Liver (tissue), 8 donors: ENCODE measurements at regions not wholly inside any gene's neighbourhood (a gene's known extent, or its start where the extent isn't known, plus 50 kb on each side); places are given as distances from the start of the nearest gene placed in this dataset.

Experiments used
- DNase-seq: peaks from one replicate; pipeline ENCODE4 v3.0.0-alpha.2; 2017; ENCODE audit warnings: low spot score
- H3K27ac ChIP-seq, 2 donors: one replicate each; pipeline ENCODE4 v1.7.0; 2013; ENCODE audit warnings: inconsistent platforms in 2 of 2, low read length in 2 of 2, control low read depth in 1 of 2, low read depth in 1 of 2, mild to moderate bottlenecking in 1 of 2
- H3K27me3 ChIP-seq, 4 donors: one replicate each; pipeline versions ENCODE4 v1.6.1 to v1.7.0; 2013; ENCODE audit warnings: low read length in 3 of 4, inconsistent platforms in 1 of 4, mild to moderate bottlenecking in 1 of 4, moderate library complexity in 1 of 4; ENCODE audit not compliant: control insufficient read depth in 4 of 4, insufficient read depth in 4 of 4
- H3K36me3 ChIP-seq, 4 donors: one replicate each; pipeline versions ENCODE4 v1.6.1 to v1.7.0; 2013; ENCODE audit warnings: low read length in 3 of 4, mild to moderate bottlenecking in 3 of 4, low read depth in 1 of 4, moderate library complexity in 1 of 4; ENCODE audit not compliant: control insufficient read depth in 4 of 4, insufficient read depth in 3 of 4
- H3K4me1 ChIP-seq, 4 donors: one replicate each; pipeline versions ENCODE4 v1.6.1 to v1.7.0; 2013; ENCODE audit warnings: low read length in 3 of 4, mild to moderate bottlenecking in 3 of 4, moderate library complexity in 1 of 4; ENCODE audit not compliant: control insufficient read depth in 4 of 4, insufficient read depth in 4 of 4
- H3K4me3 ChIP-seq, 3 donors: one replicate each; pipeline versions ENCODE4 v1.6.1 to v1.7.0; 2013; ENCODE audit warnings: low read length in 3 of 3, control low read depth in 1 of 3, low read depth in 1 of 3, mild to moderate bottlenecking in 1 of 3
- H3K9ac ChIP-seq, 2 donors: one replicate each; pipeline ENCODE4 v1.7.0; 2013; ENCODE audit warnings: low read length in 2 of 2, mild to moderate bottlenecking in 2 of 2, moderate library complexity in 2 of 2, control low read depth in 1 of 2, low read depth in 1 of 2
- H3K9me3 ChIP-seq, 4 donors: one replicate each; pipeline versions ENCODE4 v1.6.1 to v1.7.0; 2013; ENCODE audit warnings: low read length in 3 of 4; ENCODE audit not compliant: control insufficient read depth in 4 of 4
- CTCF ChIP-seq: fragments of 150-350 bp; IDR thresholded peaks from 2 replicates; pipeline ENCODE4 v1.5.1; 2017; ENCODE audit warnings: improper control_type of control experiment, low read depth, low read length; ENCODE audit not compliant: missing input control
- FOXA2 ChIP-seq: IDR thresholded peaks from 2 replicates; pipeline ENCODE4 v1.6.1; 2016; ENCODE audit warnings: antibody characterized with exemption
- GABPA ChIP-seq, 2 donors: IDR thresholded peaks in 1 of 2; conservative IDR thresholded peaks in 1 of 2; 2 replicates each; pipeline ENCODE4 v1.6.1; 2016; ENCODE audit warnings: antibody characterized with exemption in 2 of 2, mild to moderate bottlenecking in 1 of 2, moderate library complexity in 1 of 2
- HNF4A ChIP-seq, 2 donors: conservative IDR thresholded peaks; 2 replicates each; pipeline ENCODE4 v1.6.1; 2016; ENCODE audit warnings: antibody characterized with exemption in 2 of 2, mild to moderate bottlenecking in 2 of 2
- HNF4G ChIP-seq: IDR thresholded peaks from 2 replicates; pipeline ENCODE4 v1.6.1; 2016; ENCODE audit warnings: antibody characterized with exemption
- MAX ChIP-seq: IDR thresholded peaks from 2 replicates; pipeline ENCODE4 v1.6.1; 2016; ENCODE audit warnings: antibody characterized with exemption
- NR2F2 ChIP-seq: IDR thresholded peaks from 2 replicates; pipeline ENCODE4 v1.6.1; 2016; ENCODE audit warnings: antibody characterized with exemption
- RAD21 ChIP-seq, 2 donors: IDR thresholded peaks; 2 replicates each; pipeline ENCODE4 v1.6.1; 2016; ENCODE audit warnings: antibody characterized with exemption in 2 of 2, mild to moderate bottlenecking in 2 of 2
- RXRA ChIP-seq, 2 donors: IDR thresholded peaks; 2 replicates each; pipeline ENCODE4 v1.6.1; 2017 to 2018; ENCODE audit warnings: antibody characterized with exemption in 2 of 2, mild to moderate bottlenecking in 1 of 2
- SP1 ChIP-seq: IDR thresholded peaks from 2 replicates; pipeline ENCODE4 v1.6.1; 2018; ENCODE audit warnings: antibody characterized with exemption, mild to moderate bottlenecking
- YY1 ChIP-seq: IDR thresholded peaks from 2 replicates; pipeline ENCODE4 v1.6.1; 2016; ENCODE audit warnings: antibody characterized with exemption, mild to moderate bottlenecking
- WGBS: extraction: QIAGEN DNeasy Blood & Tissue Kit; methylation state at CpG from one replicate; pipeline ENCODE4 v1.1.7; 2013; 5-methylcytosine and 5-hydroxymethylcytosine counted together
- TF ChIP-seq, protein P1 (sequence below): IDR thresholded peaks from 2 replicates; pipeline ENCODE4 v1.6.1; 2016; ENCODE audit warnings: antibody characterized with exemption, mild to moderate bottlenecking
- TF ChIP-seq, protein P2 (sequence below): IDR thresholded peaks from 2 replicates; pipeline ENCODE4 v1.6.1; 2016; ENCODE audit warnings: antibody characterized with exemption
- TF ChIP-seq, protein P3 (sequence below): IDR thresholded peaks from 2 replicates; pipeline ENCODE4 v1.6.1; 2016; ENCODE audit warnings: antibody characterized with exemption
- donor health status: healthy.
- donor health status: healthy.
- donor health status: healthy.
- donor health status: healthy.
- donor health status: healthy.

DNA sequence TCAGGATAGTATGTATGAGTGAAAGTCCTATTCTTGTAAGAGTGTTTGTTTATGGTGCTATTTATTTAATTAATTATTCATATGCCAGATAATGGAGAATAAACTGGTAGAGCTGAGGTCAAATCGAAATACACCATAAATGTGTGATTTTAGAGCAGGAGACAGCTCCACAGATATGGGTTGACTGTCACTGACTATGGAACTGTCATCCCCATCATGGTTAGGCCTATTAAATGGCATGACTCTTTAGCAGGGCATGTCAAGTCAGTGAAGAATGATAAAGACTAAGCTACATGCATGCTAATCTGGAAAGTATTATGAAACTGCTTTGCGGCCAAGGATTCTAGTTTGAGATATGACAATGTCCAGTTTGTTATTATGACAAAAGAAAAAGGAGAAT lies 658.6 kb downstream of the ISL1 start:
- peaks cover 0 to 2% (median 0%) of the 10 kb centered on the region in 4 donors for H3K4me1 ChIP-seq
- WGBS = 88% methylated on average over 2 of the region's 2 CpGs
- DNase-seq = no peak
- no peaks in the 10 kb centered on the region for H3K36me3 ChIP-seq
- no peak overlapping the region for H3K4me3 ChIP-seq
- no peak overlapping the region for H3K9ac ChIP-seq
- TF ChIP-seq MAX (no peak), SP1 (no peak), NR2F2 (no peak), CTCF (no peak), RXRA (IDR thresholded peaks at IDR 0.05) (no peak), FOXA2 (no peak), GABPA (IDR thresholded peaks at IDR 0.05 in 1 of 2, conservative IDR thresholded peaks at IDR 0.05 in 1 of 2) (no peak), YY1 (no peak)
- TF ChIP-seq, protein P1, sequence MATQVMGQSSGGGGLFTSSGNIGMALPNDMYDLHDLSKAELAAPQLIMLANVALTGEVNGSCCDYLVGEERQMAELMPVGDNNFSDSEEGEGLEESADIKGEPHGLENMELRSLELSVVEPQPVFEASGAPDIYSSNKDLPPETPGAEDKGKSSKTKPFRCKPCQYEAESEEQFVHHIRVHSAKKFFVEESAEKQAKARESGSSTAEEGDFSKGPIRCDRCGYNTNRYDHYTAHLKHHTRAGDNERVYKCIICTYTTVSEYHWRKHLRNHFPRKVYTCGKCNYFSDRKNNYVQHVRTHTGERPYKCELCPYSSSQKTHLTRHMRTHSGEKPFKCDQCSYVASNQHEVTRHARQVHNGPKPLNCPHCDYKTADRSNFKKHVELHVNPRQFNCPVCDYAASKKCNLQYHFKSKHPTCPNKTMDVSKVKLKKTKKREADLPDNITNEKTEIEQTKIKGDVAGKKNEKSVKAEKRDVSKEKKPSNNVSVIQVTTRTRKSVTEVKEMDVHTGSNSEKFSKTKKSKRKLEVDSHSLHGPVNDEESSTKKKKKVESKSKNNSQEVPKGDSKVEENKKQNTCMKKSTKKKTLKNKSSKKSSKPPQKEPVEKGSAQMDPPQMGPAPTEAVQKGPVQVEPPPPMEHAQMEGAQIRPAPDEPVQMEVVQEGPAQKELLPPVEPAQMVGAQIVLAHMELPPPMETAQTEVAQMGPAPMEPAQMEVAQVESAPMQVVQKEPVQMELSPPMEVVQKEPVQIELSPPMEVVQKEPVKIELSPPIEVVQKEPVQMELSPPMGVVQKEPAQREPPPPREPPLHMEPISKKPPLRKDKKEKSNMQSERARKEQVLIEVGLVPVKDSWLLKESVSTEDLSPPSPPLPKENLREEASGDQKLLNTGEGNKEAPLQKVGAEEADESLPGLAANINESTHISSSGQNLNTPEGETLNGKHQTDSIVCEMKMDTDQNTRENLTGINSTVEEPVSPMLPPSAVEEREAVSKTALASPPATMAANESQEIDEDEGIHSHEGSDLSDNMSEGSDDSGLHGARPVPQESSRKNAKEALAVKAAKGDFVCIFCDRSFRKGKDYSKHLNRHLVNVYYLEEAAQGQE = no peak
- TF ChIP-seq, protein P2, sequence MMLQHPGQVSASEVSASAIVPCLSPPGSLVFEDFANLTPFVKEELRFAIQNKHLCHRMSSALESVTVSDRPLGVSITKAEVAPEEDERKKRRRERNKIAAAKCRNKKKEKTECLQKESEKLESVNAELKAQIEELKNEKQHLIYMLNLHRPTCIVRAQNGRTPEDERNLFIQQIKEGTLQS = no peak
- no peaks in the 10 kb centered on the region for H3K27me3 ChIP-seq
- H3K27ac ChIP-seq = no peak overlapping the region
- no peaks in the 10 kb centered on the region for H3K9me3 ChIP-seq

DNA sequence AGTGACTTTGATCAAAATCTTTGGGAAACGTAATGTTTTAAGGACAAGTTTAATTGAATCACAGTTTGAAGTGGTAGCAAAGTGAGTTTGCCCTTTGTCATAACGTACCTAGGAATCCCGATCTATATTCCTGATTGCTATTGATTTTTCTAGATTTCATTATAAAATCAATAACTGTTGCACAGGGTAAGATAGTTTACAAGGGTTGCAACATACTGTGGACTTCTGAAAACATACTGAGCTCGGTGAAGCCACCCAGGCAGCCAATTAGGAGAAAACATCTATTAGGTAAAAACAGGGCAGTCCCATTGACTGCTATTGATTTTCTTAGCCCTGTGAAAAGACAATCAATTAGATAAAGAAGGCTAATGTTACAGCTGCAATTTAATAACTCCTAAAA lies 659.9 kb downstream of the ISL1 start:
- H3K9me3 ChIP-seq = no peaks in the 10 kb centered on the region

More for the DNA sequence above, 659.9 kb downstream of the ISL1 start:
- no peak overlapping the region for H3K9ac ChIP-seq
- H3K27ac ChIP-seq = no peak overlapping the region
- H3K4me1 ChIP-seq = peaks cover 0 to 2% (median 0%) of the 10 kb centered on the region in 4 donors
- H3K27me3 ChIP-seq = no peaks in the 10 kb centered on the region
- no peak overlapping the region for H3K4me3 ChIP-seq
- H3K36me3 ChIP-seq = no peaks in the 10 kb centered on the region
- TF ChIP-seq, protein P1 = no peak
- TF ChIP-seq HNF4A (conservative IDR thresholded peaks at IDR 0.05) (peak; percentile 54 to 80), RAD21 (IDR thresholded peaks at IDR 0.05) (peak in 1 of 2 donors; percentile 25), SP1 (peak; percentile 35), RXRA (IDR thresholded peaks at IDR 0.05) (peak; percentile 31 to 68), HNF4G (peak; percentile 52)
- TF ChIP-seq, protein P3, sequence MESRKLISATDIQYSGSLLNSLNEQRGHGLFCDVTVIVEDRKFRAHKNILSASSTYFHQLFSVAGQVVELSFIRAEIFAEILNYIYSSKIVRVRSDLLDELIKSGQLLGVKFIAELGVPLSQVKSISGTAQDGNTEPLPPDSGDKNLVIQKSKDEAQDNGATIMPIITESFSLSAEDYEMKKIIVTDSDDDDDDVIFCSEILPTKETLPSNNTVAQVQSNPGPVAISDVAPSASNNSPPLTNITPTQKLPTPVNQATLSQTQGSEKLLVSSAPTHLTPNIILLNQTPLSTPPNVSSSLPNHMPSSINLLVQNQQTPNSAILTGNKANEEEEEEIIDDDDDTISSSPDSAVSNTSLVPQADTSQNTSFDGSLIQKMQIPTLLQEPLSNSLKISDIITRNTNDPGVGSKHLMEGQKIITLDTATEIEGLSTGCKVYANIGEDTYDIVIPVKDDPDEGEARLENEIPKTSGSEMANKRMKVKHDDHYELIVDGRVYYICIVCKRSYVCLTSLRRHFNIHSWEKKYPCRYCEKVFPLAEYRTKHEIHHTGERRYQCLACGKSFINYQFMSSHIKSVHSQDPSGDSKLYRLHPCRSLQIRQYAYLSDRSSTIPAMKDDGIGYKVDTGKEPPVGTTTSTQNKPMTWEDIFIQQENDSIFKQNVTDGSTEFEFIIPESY = no peak
- DNase-seq = no peak
- WGBS = 35% methylated on average over 4 of the region's 4 CpGs
